Suppressor macrophage treated with lipopolysaccharide for 4 hours (primary cell): ENCODE measurements at regions not wholly inside any gene's neighbourhood (a gene's known extent, or its start where the extent isn't known, plus 50 kb on each side); places are given as distances from the start of the nearest gene placed in this dataset.
A peak's percentile ranks its signal among the peaks of the same experiment; 100 is the strongest.
"Not testable (repeated sequence)": the region's sequence is repeated elsewhere in the genome, so short reads cannot be mapped to it uniquely, and the experiment has no call there.

Source experiments
- DNase-seq: peaks from one replicate; pipeline ENCODE4 v3.0.0-alpha.2; 2020

DNA sequence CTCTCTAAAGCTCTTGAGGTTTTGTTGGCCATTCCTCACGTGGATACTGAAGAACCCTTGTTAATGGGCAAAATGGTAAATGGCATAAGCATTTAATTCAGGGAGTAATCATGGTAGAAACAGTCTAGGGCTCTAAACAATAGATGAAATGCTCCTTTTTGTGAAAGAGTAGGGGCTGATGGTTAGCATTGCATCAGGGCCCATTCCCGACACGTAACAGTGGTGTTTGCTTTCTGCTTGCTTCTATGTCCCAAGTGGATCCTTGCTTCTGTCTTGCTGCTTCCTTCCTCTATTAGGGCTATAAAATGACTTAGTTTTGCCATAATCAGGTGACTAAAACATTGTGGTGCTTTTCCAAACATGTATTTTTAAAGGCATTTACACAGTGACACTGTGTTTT lies 230.9 kb upstream of the AFF2 start:
- DNase-seq: no peak

GRCh38 chrX:148270499-148270898 lies 229.9 kb upstream of the AFF2 start:
- no peak for DNase-seq

DNA sequence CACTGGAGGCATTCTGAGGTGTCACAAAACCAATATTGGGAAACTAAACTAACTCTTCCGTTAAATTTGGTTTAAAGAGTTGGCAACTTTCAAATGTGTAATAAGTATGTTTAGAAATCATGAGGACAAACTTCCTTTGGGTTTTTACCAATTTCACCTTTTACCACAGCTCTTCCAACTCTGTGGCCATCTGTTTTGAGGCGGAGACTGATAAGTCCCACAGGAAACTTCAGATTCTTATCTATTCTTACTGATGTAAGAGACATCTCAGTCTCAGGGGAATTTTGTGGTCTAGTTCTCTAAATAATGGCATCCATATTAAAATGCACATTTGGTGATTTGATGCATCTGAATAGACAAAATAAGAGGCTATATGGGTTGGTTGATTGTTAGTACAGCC lies 229.2 kb upstream of the AFF2 start:
- DNase-seq: no peak

- DNase-seq: no peak
Measured at GRCh38 chrX:148281920-148282319, 218.5 kb upstream of the AFF2 start.

- DNase-seq: no peak
Measured at GRCh38 chrX:148282504-148282903, 217.9 kb upstream of the AFF2 start.

DNA sequence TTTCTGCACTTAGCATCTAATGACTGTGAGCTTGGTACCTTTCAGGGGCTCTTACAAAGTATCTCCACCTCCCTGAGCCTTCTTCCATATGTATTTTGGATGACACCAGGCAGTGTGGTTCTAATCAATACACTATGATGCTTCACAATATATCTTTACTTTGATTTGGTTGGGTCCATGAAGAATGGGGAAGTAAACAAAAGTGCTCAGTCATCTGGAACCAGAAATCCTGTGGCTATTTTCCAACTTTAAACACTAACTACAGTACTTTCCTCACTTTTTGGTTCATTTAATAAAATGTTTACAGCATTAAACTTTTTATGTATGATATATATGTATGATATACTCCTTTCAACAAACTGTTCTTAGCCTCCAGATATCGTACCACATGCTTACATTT lies 216.4 kb upstream of the AFF2 start:
- no peak for DNase-seq

DNA sequence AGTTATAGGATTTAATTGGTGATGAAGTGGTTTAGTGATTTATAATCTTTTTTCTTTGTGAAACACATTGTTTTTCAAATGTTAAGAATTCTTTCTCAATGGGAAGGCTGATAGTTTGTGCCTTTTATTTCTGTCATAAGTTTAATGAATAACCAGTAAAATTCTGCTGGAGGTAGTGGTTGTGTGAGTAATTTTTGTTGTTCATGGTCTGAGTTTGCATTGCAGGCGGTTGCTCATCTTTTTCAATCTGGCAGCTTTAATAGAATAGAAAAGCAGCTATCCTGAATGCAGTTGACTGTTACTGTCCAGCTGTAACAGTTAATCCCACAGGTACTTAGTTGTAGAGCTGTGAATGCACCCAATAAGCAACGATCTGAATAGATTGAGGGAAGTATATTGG lies 215.6 kb upstream of the AFF2 start:
- DNase-seq: no peak

- DNase-seq: no peak
Measured at GRCh38 chrX:148288451-148288850, 212.0 kb upstream of the AFF2 start.

- no peak for DNase-seq
Measured at GRCh38 chrX:148290041-148290440, 210.4 kb upstream of the AFF2 start.

GRCh38 chrX:148290931-148291330 lies 209.5 kb upstream of the AFF2 start:
- DNase-seq: peak; percentile 31

DNA sequence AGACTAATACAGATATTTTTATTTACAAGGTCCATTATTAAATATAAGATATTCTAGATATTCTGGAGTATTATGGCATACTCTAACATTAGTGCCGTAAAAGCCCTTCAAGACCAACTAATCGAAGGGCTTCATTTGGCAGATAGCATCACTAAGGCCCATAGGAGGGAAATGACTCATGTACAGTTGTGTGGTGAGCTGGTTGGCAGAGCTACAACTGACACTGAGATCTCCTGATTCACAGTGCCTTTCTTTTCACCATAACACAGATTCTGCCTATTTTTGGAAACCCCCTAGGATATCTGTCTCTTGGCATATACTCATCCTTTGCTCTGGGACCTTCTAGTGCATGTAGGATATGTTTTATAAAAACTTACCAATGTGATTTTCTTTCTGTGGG lies 201.7 kb upstream of the AFF2 start:
- DNase-seq: no peak

DNA sequence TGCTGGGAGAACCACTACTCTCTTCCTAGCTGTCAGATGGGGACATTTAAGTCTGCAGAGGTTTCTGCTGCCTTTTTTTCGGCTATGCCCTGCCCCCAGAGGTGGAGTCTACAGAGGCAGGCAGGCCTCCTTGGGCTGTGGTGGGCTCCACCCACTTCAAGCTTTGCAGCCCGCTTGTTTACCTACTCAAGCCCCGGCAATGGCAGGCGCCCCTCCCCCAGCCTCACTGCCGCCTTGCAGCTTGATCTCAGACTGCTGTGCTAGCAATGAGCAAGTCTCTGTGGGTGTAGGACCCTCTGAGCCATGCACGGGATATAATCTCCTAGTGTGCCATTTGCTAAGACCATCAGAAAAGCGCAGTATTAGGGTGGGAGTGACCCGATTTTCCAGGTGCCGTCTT lies 195.2 kb upstream of the AFF2 start:
- not testable (repeated sequence) for DNase-seq

DNA sequence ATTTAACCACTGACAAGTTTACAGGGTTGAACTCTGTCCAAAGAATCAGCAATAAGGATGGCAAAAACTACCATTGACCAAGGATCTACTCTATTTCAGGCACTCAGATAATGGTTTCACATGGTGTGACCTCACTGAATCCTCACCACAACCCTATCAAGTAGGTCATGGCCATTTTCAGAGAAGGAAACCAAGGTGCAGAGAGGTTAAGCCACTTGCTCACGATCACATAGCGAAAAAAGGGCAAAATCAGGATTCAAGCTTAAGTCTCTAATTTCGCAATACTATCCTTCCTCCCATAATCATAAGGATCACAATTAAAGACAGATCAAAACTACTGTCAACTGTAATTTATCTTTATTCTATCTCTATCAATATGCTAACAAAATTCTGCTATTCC lies 191.0 kb upstream of the AFF2 start:
- DNase-seq: no peak

DNA sequence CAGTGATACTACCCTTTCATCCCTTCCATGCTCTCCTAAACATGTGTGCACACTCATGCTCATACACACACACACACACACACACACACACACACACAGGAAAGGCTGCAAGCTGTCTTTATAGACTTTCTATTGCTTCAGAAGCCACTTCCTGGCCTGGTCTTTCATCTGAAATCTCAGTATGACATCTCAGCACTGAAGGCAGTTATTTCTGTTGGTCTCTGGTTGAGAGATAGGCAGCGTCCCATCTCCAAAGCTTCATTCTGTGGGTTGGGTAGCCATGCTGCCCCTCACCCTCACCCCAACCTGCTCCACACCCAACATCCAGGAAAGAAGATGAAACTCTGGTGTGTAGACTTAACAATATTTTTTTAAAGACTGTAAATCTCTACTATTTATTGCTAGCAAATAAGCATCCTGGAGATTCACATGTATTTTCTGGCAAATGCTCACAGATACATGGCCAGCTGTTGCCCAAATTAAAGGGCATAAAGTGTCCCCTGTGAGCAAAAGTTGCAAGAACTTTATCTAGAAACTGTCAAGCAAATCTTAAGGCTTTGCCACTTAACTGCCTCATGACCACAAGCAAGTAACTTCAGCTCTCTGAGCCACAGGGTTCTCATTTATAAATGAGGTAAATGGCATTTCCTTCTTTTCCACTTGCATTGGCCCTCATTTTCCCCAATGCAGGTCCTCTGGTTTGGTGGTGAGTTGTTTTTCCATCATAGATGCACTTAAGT lies 189.8 kb upstream of the AFF2 start:
- no peak for DNase-seq

DNA sequence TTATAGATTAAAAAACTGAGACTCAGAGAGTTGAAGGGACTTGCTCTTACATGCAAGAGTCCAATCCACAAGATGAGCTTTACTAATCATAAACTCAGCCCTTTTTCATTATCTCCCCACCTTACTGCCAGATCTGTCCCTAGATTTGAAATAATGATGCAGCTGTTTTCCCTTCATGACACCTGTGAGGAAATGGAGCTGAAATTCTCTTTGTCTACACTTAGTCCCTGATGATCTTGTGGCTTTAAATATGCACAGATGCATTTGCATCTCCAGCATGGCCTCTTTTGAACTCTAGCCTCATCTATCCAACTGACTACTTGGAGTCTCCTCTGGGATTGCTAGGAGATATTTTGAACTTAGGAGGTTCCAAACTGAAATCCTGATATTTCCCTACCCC lies 188.9 kb upstream of the AFF2 start:
- DNase-seq: no peak

DNA sequence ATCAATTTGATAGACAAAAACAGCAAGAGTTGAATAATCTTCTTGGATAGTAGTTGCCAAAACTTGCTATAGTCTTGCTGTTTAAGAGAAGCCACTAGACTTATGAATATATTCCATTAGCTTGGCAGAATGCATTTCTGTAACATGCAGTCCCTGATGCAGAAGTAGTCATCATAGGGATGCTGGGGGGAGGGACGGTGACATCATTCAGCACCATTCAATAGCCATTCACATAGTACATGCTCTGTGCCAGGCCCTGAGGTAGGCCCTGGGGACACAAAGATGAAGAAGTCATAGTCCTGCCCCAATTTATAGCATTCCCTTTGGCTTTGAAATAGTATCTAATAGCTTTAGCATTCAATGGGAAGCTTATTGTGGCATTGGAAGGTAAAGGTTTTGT lies 185.5 kb upstream of the AFF2 start:
- no peak for DNase-seq

- DNase-seq: peak; percentile 21
Measured at GRCh38 chrX:148316446-148316845, 184.0 kb upstream of the AFF2 start.

DNA sequence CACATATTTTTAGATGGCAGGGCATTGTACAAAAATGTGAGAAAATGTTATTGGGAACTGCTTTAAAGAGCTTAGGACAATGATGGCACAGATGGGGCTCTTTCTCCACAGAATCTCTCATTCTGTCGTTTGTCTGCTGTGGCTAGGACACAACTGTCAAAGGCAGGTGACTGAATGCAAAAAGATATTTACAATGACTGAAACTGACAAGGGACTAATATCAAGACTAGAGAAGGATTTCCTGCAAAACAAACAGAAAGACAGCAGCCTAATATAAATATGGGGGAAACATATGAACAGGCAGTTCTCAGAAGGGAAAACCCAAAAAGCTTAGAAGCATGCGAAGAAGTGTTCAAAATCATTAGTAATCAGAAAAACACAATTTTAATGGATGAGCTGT lies 177.5 kb upstream of the AFF2 start:
- DNase-seq: no peak

DNA sequence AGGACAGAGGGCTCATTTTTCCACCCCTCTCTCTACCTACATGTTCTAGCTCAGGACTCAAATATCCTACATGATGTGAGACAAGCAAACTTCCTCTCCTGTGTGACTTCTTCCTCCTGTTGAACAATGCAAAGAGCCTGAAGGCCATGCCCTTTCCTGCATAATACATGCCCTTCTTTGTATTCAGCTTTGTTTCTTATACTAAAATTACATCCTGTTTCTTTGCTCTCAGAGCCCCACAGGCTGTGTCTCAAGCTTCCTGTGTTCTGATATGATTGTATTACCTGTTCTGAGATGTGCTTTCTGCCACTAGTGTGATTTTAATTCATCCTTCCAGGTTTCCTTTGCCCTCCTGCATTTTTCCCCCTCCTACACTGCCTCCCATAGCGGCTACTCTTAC lies 166.4 kb upstream of the AFF2 start:
- no peak for DNase-seq

DNA sequence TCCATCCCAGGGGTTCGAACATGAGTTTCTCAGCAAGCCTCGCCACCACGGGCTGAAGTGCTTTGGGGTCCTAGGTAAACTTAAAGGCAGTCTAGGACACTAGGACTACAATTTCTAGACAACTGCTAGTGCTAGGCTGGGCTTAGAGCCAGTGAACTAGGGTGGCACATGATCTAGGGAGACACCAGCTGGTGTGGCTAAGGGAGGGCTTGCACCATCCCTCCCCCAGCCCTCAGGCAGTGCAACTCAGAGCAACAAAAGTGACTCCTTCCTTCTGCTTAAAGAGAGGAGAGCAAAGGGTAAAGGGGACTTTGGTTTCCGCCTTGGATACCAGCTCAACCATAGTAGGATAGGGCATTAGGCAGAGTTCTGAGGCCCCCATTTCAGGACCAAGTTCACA lies 162.5 kb upstream of the AFF2 start:
- DNase-seq: no peak

- peak; percentile 3 for DNase-seq
Measured at GRCh38 chrX:148354916-148355315, 145.5 kb upstream of the AFF2 start.

- no peak for DNase-seq
Measured at GRCh38 chrX:148361641-148362040, 138.8 kb upstream of the AFF2 start.

- no peak for DNase-seq
Measured at GRCh38 chrX:148363471-148364235, 136.8 kb upstream of the AFF2 start.

DNA sequence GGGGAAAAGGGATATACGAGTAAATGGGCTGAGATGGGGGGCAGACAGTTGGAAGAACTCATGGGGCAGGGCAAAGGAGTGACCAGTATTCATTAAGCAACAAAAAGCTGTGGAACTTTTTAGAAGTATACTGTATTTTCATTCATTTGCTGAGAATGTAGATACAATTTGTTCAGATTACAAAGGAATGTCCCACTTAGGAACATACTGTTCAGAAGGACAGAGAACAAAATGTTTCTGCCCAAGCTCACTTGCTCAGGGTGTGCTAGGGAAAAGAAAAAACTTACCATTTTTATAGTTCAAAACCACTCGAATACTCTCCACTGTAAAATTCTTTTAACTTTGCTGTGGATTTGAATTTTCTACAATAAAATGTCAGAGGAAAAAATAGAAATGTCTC lies 135.2 kb upstream of the AFF2 start:
- DNase-seq: no peak

GRCh38 chrX:148371291-148371690 lies 129.1 kb upstream of the AFF2 start:
- DNase-seq: no peak
